Trophoblast cell (in vitro differentiated cells and primary cell): ENCODE measurements at regions not wholly inside any gene's neighbourhood (a gene's known extent, or its start where the extent isn't known, plus 50 kb on each side); places are given as distances from the start of the nearest gene placed in this dataset.

Experiments
- DNase-seq, 2 donors: peaks; one replicate each; pipeline ENCODE4 v3.0.0-alpha.2; 2016
- H2AFZ ChIP-seq: 2 replicates; pipeline ENCODE4 v1.6.1; 2013; ENCODE audit warnings: low read length, moderate library complexity, mild to moderate bottlenecking; ENCODE audit not compliant: insufficient read depth, poor library complexity
- H2AK5ac ChIP-seq: 2 replicates; pipeline ENCODE4 v1.6.1; 2013; ENCODE audit warnings: mild to moderate bottlenecking, low read length
- H2BK120ac ChIP-seq: 2 replicates; pipeline ENCODE4 v1.6.1; 2013; ENCODE audit warnings: low read length, mild to moderate bottlenecking, moderate library complexity; ENCODE audit not compliant: insufficient read depth, poor library complexity
- H2BK12ac ChIP-seq: 2 replicates; pipeline ENCODE4 v1.6.1; 2013; ENCODE audit warnings: mild to moderate bottlenecking, low read length, moderate library complexity
- H2BK5ac ChIP-seq: 2 replicates; pipeline ENCODE4 v1.6.1; 2013; ENCODE audit warnings: low read length, low read depth, moderate library complexity, mild to moderate bottlenecking; ENCODE audit not compliant: poor library complexity
- H3K14ac ChIP-seq: 2 replicates; pipeline ENCODE4 v1.6.1; 2013; ENCODE audit warnings: mild to moderate bottlenecking, low read length
- H3K18ac ChIP-seq: 2 replicates; pipeline ENCODE4 v1.6.1; 2013; ENCODE audit warnings: mild to moderate bottlenecking, low read length
- H3K23ac ChIP-seq: 2 replicates; pipeline ENCODE4 v1.6.1; 2013; ENCODE audit warnings: low read length
- H3K27ac ChIP-seq: 2 replicates; pipeline ENCODE4 v1.5.1; 2013; ENCODE audit warnings: low read depth, mild to moderate bottlenecking, inconsistent platforms, low read length, moderate library complexity
- H3K27me3 ChIP-seq: 2 replicates; pipeline ENCODE4 v1.6.1; 2013; ENCODE audit warnings: inconsistent platforms, mild to moderate bottlenecking, low read length, moderate library complexity; ENCODE audit not compliant: insufficient read depth
- H3K36me3 ChIP-seq, 2 experiments: 1 replicate in 1 of 2; 2 replicates in 1 of 2; pipeline ENCODE4 v1.6.1; 2013; ENCODE audit warnings: low read length in 2 of 2, mild to moderate bottlenecking in 2 of 2, moderate library complexity in 1 of 2; ENCODE audit not compliant: insufficient read depth in 2 of 2, control insufficient read depth in 1 of 2
- H3K4ac ChIP-seq: 2 replicates; pipeline ENCODE4 v1.6.1; 2013; ENCODE audit warnings: low read depth, mild to moderate bottlenecking, low read length, moderate library complexity
- H3K4me1 ChIP-seq, 2 experiments: 1 replicate in 1 of 2; 2 replicates in 1 of 2; pipeline ENCODE4 v1.6.1; 2013; ENCODE audit warnings: low read length in 2 of 2, mild to moderate bottlenecking in 2 of 2, moderate library complexity in 1 of 2; ENCODE audit not compliant: insufficient read depth in 2 of 2, control insufficient read depth in 1 of 2
- H3K4me2 ChIP-seq: 2 replicates; pipeline ENCODE4 v1.6.1; 2013; ENCODE audit warnings: inconsistent platforms, mild to moderate bottlenecking, low read length, moderate library complexity
- H3K4me3 ChIP-seq: 2 replicates; pipeline ENCODE4 v1.5.1; 2013; ENCODE audit warnings: mild to moderate bottlenecking, low read depth, low read length, inconsistent platforms
- H3K79me1 ChIP-seq: one replicate; pipeline ENCODE4 v1.6.1; 2013; ENCODE audit warnings: low read length
- H3K79me2 ChIP-seq: 2 replicates; pipeline ENCODE4 v1.6.1; 2013; ENCODE audit warnings: low read length, mild to moderate bottlenecking; ENCODE audit not compliant: control insufficient read depth, insufficient read depth, poor library complexity
- H3K9ac ChIP-seq: 2 replicates; pipeline ENCODE4 v1.6.1; 2013; ENCODE audit warnings: mild to moderate bottlenecking, low read length
- H3K9me3 ChIP-seq: 2 replicates; pipeline ENCODE4 v1.6.1; 2013; ENCODE audit warnings: low read depth, mild to moderate bottlenecking, control low read depth, inconsistent platforms, low read length; ENCODE audit not compliant: insufficient read depth
- H4K12ac ChIP-seq: 2 replicates; pipeline ENCODE4 v1.6.1; 2013; ENCODE audit warnings: low read depth, mild to moderate bottlenecking, low read length, moderate library complexity
- H4K8ac ChIP-seq: 2 replicates; pipeline ENCODE4 v1.6.1; 2013; ENCODE audit warnings: low read depth, mild to moderate bottlenecking, low read length, moderate library complexity
- H4K91ac ChIP-seq: one replicate; pipeline ENCODE4 v1.6.1; 2013; ENCODE audit warnings: low read depth, mild to moderate bottlenecking, low read length, moderate library complexity
- WGBS: extraction: QIAGEN DNeasy Blood & Tissue Kit; methylation state at CpG from one replicate; pipeline ENCODE4 v1.1.7; 2013; ENCODE audit warnings: missing lambda C conversion rate; ENCODE audit not compliant: insufficient read length, insufficient coverage; ENCODE audit errors: extremely low coverage; 5-methylcytosine and 5-hydroxymethylcytosine counted together

GRCh38 chr2:163990101-163990500 is 254.3 kb upstream of the FIGN start:
- H3K18ac ChIP-seq: no peak overlapping the region
- H3K4ac ChIP-seq: no peak overlapping the region
- H4K8ac ChIP-seq: no peak overlapping the region
- H3K27ac ChIP-seq: no peak overlapping the region
- WGBS: no CpG with 5 or more reads among the region's 4 CpGs
- H3K4me2 ChIP-seq: no peak overlapping the region
- no peaks in the 10 kb centered on the region for H3K79me1 ChIP-seq
- no peak overlapping the region for H2BK120ac ChIP-seq
- H3K79me2 ChIP-seq: no peaks in the 10 kb centered on the region
- no peak overlapping the region for H4K12ac ChIP-seq
- H3K14ac ChIP-seq: no peak overlapping the region
- no peak overlapping the region for H2BK5ac ChIP-seq
- no peak overlapping the region for H4K91ac ChIP-seq
- no peak overlapping the region for H3K23ac ChIP-seq
- no peak for DNase-seq
- no peaks in the 10 kb centered on the region for H3K9me3 ChIP-seq
- no peak overlapping the region for H3K4me3 ChIP-seq
- H3K9ac ChIP-seq: no peak overlapping the region
- H2AK5ac ChIP-seq: no peak overlapping the region
- no peaks in the 10 kb centered on the region for H3K27me3 ChIP-seq
- no peaks in the 10 kb centered on the region for H3K36me3 ChIP-seq
- H2BK12ac ChIP-seq: no peak overlapping the region
- no peak overlapping the region for H2AFZ ChIP-seq
- H3K4me1 ChIP-seq: no peaks in the 10 kb centered on the region

GRCh38 chr2:163987175-163987940 is 251.6 kb upstream of the FIGN start:
- H3K27me3 ChIP-seq: no peaks in the 10 kb centered on the region
- no peak overlapping the region for H2AFZ ChIP-seq
- H4K91ac ChIP-seq: no peak overlapping the region
- no peak overlapping the region for H2BK12ac ChIP-seq
- no peak overlapping the region for H3K4ac ChIP-seq
- no peak overlapping the region for H3K27ac ChIP-seq
- H3K4me1 ChIP-seq: no peaks in the 10 kb centered on the region
- no peak overlapping the region for H2BK5ac ChIP-seq
- no peak overlapping the region for H3K18ac ChIP-seq
- no peak overlapping the region for H4K12ac ChIP-seq
- H3K4me2 ChIP-seq: no peak overlapping the region
- no peaks in the 10 kb centered on the region for H3K79me1 ChIP-seq
- DNase-seq: no peak
- no peak overlapping the region for H3K4me3 ChIP-seq
- no peaks in the 10 kb centered on the region for H3K9me3 ChIP-seq
- no peak overlapping the region for H2BK120ac ChIP-seq
- no CpG with 5 or more reads among the region's 6 CpGs for WGBS
- no peak overlapping the region for H3K23ac ChIP-seq
- H4K8ac ChIP-seq: no peak overlapping the region
- no peak overlapping the region for H3K14ac ChIP-seq
- no peaks in the 10 kb centered on the region for H3K79me2 ChIP-seq
- H3K36me3 ChIP-seq: no peaks in the 10 kb centered on the region
- no peak overlapping the region for H2AK5ac ChIP-seq
- H3K9ac ChIP-seq: no peak overlapping the region

- Histone ChIP-seq H3K18ac (no peak overlapping the region), H2AFZ (no peak overlapping the region), H3K14ac (no peak overlapping the region), H4K12ac (no peak overlapping the region), H3K4ac (no peak overlapping the region), H3K23ac (no peak overlapping the region), H3K9ac (no peak overlapping the region), H3K9me3 (no peaks in the 10 kb centered on the region), H4K91ac (no peak overlapping the region), H3K4me3 (no peak overlapping the region), H3K79me2 (no peaks in the 10 kb centered on the region), H4K8ac (no peak overlapping the region), H3K4me2 (no peak overlapping the region), H2BK12ac (no peak overlapping the region), H2BK120ac (no peak overlapping the region), H3K4me1 (no peaks in the 10 kb centered on the region), H3K79me1 (no peaks in the 10 kb centered on the region), H2BK5ac (no peak overlapping the region), H2AK5ac (no peak overlapping the region), H3K27me3 (no peaks in the 10 kb centered on the region), H3K27ac (no peak overlapping the region), H3K36me3 (no peaks in the 10 kb centered on the region)
- no peak for DNase-seq
- WGBS: no CpG with 5 or more reads among the region's 4 CpGs
Observed at GRCh38 chr2:163984986-163985385, 249.2 kb upstream of the FIGN start.

GRCh38 chr2:163983911-163984310 is 248.1 kb upstream of the FIGN start:
- Histone ChIP-seq H3K9ac (no peak overlapping the region), H3K14ac (no peak overlapping the region), H3K4ac (no peak overlapping the region), H3K79me2 (no peaks in the 10 kb centered on the region), H3K18ac (no peak overlapping the region), H3K9me3 (no peaks in the 10 kb centered on the region), H2AK5ac (no peak overlapping the region), H3K27me3 (no peaks in the 10 kb centered on the region), H3K4me3 (no peak overlapping the region), H3K4me2 (no peak overlapping the region), H3K79me1 (no peaks in the 10 kb centered on the region), H2AFZ (no peak overlapping the region), H2BK12ac (no peak overlapping the region), H3K36me3 (no peaks in the 10 kb centered on the region), H3K23ac (no peak overlapping the region), H3K4me1 (no peaks in the 10 kb centered on the region), H3K27ac (no peak overlapping the region), H4K91ac (no peak overlapping the region), H2BK120ac (no peak overlapping the region), H4K12ac (no peak overlapping the region), H2BK5ac (no peak overlapping the region), H4K8ac (no peak overlapping the region)
- no CpG with 5 or more reads among the region's 2 CpGs for WGBS
- no peak for DNase-seq
